K562 (cell line): ENCODE measurements at regions not wholly inside any gene's neighbourhood (a gene's known extent, or its start where the extent isn't known, plus 50 kb on each side); places are given as distances from the start of the nearest gene placed in this dataset.

Experiments used
- C11orf30 ChIP-seq: fragments of 450-650 bp; IDR thresholded peaks from 2 replicates; pipeline ENCODE4 v1.6.1; 2016; ENCODE audit warnings: low read depth, mild to moderate bottlenecking
- CBFA2T3 ChIP-seq: fragments of 450-650 bp; IDR thresholded peaks from 2 replicates; pipeline ENCODE4 v1.6.1; 2017
- CCNT2 ChIP-seq: IDR thresholded peaks from 2 replicates; pipeline ENCODE4 v1.6.1; 2011; ENCODE audit warnings: borderline replicate concordance, low read depth, mild to moderate bottlenecking, moderate library complexity, mixed read lengths, low read length; ENCODE audit not compliant: insufficient read length; ENCODE audit errors: extremely low read depth
- CTBP1 ChIP-seq: fragments of 450-650 bp; IDR thresholded peaks from 2 replicates; pipeline ENCODE4 v1.6.1; 2016; ENCODE audit warnings: borderline replicate concordance
- HDAC6 ChIP-seq: IDR thresholded peaks from 2 replicates; pipeline ENCODE4 v1.6.1; 2012; ENCODE audit warnings: low read depth, mild to moderate bottlenecking, control low read depth, inconsistent platforms, low read length, moderate library complexity
- NR1H2 ChIP-seq: sonication (generic); formaldehyde crosslinking; IDR thresholded peaks from 2 replicates; pipeline ENCODE4 v1.4.0; 2020; ENCODE audit warnings: mild to moderate bottlenecking, missing genetic modification reagents
- RBM14 ChIP-seq: fragments of 200-400 bp; formaldehyde crosslinking; IDR thresholded peaks from 2 replicates; pipeline ENCODE4 v1.6.1; 2018; ENCODE audit warnings: low read depth, mild to moderate bottlenecking, low read length, moderate library complexity, borderline replicate concordance; ENCODE audit not compliant: insufficient read depth
- TAL1 ChIP-seq: fragments of 450-650 bp; IDR thresholded peaks from 2 replicates; pipeline ENCODE4 v1.6.1; 2016; ENCODE audit warnings: mild to moderate bottlenecking
- TGIF2 ChIP-seq: sonication (generic); formaldehyde crosslinking; IDR thresholded peaks from 2 replicates; pipeline ENCODE4 v1.8.1; 2022; ENCODE audit warnings: mild to moderate bottlenecking, missing genetic modification reagents, moderate library complexity
- THRA ChIP-seq: fragments of 450-650 bp; IDR thresholded peaks from 2 replicates; pipeline ENCODE4 v1.6.1; 2017; ENCODE audit warnings: mild to moderate bottlenecking, moderate library complexity
- ZBTB17 ChIP-seq: fragments of 450-650 bp; formaldehyde crosslinking; IDR thresholded peaks from 2 replicates; pipeline ENCODE4 v1.4.0; 2020; ENCODE audit warnings: mild to moderate bottlenecking
- ZNF232 ChIP-seq: sonication (generic); formaldehyde crosslinking; IDR thresholded peaks from 2 replicates; pipeline ENCODE4 v1.8.0; 2022; ENCODE audit warnings: mild to moderate bottlenecking, missing genetic modification reagents
- TF ChIP-seq, protein P1 (sequence below): fragments of 450-650 bp; formaldehyde crosslinking; IDR thresholded peaks from 2 replicates; pipeline ENCODE4 v1.4.0; 2020; ENCODE audit warnings: mild to moderate bottlenecking, moderate library complexity
- TF ChIP-seq, protein P2 (sequence below), 2 experiments: fragments of 450-650 bp; conservative IDR thresholded peaks; 2 replicates each; pipeline ENCODE4 v1.6.1; 2017; ENCODE audit warnings: mild to moderate bottlenecking in 2 of 2, moderate library complexity in 2 of 2
- TF ChIP-seq, protein P3 (sequence below): fragments of 450-650 bp; IDR thresholded peaks from 2 replicates; pipeline ENCODE4 v1.7.1; 2018; ENCODE audit warnings: mild to moderate bottlenecking, low read depth; ENCODE audit not compliant: partially characterized antibody
- TF ChIP-seq, protein P4 (sequence below): sonication (generic); formaldehyde crosslinking; IDR thresholded peaks from 2 replicates; pipeline ENCODE4 v1.8.1; 2023; ENCODE audit warnings: mild to moderate bottlenecking, missing genetic modification reagents
- TF ChIP-seq, protein P5 (sequence below): IDR thresholded peaks from 3 replicates; pipeline ENCODE4 v1.6.1; 2011; ENCODE audit warnings: borderline replicate concordance, mild to moderate bottlenecking, moderate library complexity; ENCODE audit not compliant: insufficient read length; ENCODE audit errors: extremely low read depth

- TF ChIP-seq THRA (no peak), ZNF232 (no peak), ZBTB17 (CRISPR knock-in tag) (no peak), CBFA2T3 (peak; percentile 75), TAL1 (no peak), HDAC6 (no peak), C11orf30 (no peak), CCNT2 (no peak), TGIF2 (CRISPR knock-in tag) (no peak), NR1H2 (CRISPR knock-in tag) (no peak), CTBP1 (no peak), RBM14 (no peak)
- TF ChIP-seq, protein P1, sequence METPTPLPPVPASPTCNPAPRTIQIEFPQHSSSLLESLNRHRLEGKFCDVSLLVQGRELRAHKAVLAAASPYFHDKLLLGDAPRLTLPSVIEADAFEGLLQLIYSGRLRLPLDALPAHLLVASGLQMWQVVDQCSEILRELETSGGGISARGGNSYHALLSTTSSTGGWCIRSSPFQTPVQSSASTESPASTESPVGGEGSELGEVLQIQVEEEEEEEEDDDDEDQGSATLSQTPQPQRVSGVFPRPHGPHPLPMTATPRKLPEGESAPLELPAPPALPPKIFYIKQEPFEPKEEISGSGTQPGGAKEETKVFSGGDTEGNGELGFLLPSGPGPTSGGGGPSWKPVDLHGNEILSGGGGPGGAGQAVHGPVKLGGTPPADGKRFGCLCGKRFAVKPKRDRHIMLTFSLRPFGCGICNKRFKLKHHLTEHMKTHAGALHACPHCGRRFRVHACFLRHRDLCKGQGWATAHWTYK (CRISPR knock-in tag), result no peak
- TF ChIP-seq, protein P2, sequence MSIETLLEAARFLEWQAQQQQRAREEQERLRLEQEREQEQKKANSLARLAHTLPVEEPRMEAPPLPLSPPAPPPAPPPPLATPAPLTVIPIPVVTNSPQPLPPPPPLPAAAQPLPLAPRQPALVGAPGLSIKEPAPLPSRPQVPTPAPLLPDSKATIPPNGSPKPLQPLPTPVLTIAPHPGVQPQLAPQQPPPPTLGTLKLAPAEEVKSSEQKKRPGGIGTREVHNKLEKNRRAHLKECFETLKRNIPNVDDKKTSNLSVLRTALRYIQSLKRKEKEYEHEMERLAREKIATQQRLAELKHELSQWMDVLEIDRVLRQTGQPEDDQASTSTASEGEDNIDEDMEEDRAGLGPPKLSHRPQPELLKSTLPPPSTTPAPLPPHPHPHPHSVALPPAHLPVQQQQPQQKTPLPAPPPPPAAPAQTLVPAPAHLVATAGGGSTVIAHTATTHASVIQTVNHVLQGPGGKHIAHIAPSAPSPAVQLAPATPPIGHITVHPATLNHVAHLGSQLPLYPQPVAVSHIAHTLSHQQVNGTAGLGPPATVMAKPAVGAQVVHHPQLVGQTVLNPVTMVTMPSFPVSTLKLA (conservative IDR thresholded peaks at IDR 0.05), result peak in 1 of 2 experiments; percentile 39; a peak in 1 of 4 replicates
- TF ChIP-seq, protein P3, sequence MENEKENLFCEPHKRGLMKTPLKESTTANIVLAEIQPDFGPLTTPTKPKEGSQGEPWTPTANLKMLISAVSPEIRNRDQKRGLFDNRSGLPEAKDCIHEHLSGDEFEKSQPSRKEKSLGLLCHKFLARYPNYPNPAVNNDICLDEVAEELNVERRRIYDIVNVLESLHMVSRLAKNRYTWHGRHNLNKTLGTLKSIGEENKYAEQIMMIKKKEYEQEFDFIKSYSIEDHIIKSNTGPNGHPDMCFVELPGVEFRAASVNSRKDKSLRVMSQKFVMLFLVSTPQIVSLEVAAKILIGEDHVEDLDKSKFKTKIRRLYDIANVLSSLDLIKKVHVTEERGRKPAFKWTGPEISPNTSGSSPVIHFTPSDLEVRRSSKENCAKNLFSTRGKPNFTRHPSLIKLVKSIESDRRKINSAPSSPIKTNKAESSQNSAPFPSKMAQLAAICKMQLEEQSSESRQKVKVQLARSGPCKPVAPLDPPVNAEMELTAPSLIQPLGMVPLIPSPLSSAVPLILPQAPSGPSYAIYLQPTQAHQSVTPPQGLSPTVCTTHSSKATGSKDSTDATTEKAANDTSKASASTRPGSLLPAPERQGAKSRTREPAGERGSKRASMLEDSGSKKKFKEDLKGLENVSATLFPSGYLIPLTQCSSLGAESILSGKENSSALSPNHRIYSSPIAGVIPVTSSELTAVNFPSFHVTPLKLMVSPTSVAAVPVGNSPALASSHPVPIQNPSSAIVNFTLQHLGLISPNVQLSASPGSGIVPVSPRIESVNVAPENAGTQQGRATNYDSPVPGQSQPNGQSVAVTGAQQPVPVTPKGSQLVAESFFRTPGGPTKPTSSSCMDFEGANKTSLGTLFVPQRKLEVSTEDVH, result no peak
- TF ChIP-seq, protein P4, sequence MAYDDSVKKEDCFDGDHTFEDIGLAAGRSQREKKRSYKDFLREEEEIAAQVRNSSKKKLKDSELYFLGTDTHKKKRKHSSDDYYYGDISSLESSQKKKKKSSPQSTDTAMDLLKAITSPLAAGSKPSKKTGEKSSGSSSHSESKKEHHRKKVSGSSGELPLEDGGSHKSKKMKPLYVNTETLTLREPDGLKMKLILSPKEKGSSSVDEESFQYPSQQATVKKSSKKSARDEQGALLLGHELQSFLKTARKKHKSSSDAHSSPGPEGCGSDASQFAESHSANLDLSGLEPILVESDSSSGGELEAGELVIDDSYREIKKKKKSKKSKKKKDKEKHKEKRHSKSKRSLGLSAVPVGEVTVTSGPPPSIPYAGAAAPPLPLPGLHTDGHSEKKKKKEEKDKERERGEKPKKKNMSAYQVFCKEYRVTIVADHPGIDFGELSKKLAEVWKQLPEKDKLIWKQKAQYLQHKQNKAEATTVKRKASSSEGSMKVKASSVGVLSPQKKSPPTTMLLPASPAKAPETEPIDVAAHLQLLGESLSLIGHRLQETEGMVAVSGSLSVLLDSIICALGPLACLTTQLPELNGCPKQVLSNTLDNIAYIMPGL (CRISPR knock-in tag), result no peak
- TF ChIP-seq, protein P5, sequence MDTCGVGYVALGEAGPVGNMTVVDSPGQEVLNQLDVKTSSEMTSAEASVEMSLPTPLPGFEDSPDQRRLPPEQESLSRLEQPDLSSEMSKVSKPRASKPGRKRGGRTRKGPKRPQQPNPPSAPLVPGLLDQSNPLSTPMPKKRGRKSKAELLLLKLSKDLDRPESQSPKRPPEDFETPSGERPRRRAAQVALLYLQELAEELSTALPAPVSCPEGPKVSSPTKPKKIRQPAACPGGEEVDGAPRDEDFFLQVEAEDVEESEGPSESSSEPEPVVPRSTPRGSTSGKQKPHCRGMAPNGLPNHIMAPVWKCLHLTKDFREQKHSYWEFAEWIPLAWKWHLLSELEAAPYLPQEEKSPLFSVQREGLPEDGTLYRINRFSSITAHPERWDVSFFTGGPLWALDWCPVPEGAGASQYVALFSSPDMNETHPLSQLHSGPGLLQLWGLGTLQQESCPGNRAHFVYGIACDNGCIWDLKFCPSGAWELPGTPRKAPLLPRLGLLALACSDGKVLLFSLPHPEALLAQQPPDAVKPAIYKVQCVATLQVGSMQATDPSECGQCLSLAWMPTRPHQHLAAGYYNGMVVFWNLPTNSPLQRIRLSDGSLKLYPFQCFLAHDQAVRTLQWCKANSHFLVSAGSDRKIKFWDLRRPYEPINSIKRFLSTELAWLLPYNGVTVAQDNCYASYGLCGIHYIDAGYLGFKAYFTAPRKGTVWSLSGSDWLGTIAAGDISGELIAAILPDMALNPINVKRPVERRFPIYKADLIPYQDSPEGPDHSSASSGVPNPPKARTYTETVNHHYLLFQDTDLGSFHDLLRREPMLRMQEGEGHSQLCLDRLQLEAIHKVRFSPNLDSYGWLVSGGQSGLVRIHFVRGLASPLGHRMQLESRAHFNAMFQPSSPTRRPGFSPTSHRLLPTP, result no peak
Measured at GRCh38 chr15:95410757-95411156, 919.7 kb upstream of the NR2F2 start (continued).
